GM18520 (cell line): ENCODE measurements at regions not wholly inside any gene's neighbourhood (a gene's known extent, or its start where the extent isn't known, plus 50 kb on each side); places are given as distances from the start of the nearest gene placed in this dataset.
"Not testable (repeated sequence)": the region's sequence is repeated elsewhere in the genome, so short reads cannot be mapped to it uniquely, and the experiment has no call there.

Experiments used
- ATAC-seq: cut with Tn5 transposase; IDR thresholded peaks from one replicate; pipeline ENCODE4 v1.9.1; 2021; ENCODE audit not compliant: unreplicated experiment

- no peak for ATAC-seq
These were observed 116.8 kb upstream of the SLC38A4 start for GRCh38 chr12:46942579-46942978.

GRCh38 chr12:46944088-46944487 is 118.3 kb upstream of the SLC38A4 start:
- no peak for ATAC-seq

GRCh38 chr12:46944771-46945170 is 119.0 kb upstream of the SLC38A4 start:
- no peak for ATAC-seq

GRCh38 chr12:46945591-46945990 is 119.8 kb upstream of the SLC38A4 start:
- no peak for ATAC-seq

GRCh38 chr12:46946137-46946536 is 120.3 kb upstream of the SLC38A4 start:
- ATAC-seq: no peak

- ATAC-seq: no peak
These were observed 123.2 kb upstream of the SLC38A4 start for GRCh38 chr12:46948936-46949545.

GRCh38 chr12:46950094-46950493 is 124.3 kb upstream of the SLC38A4 start:
- no peak for ATAC-seq

GRCh38 chr12:46952880-46953483 is 126.4 kb upstream of the PCED1B start:
- no peak for ATAC-seq

- ATAC-seq: no peak
These were observed 122.9 kb upstream of the PCED1B start for GRCh38 chr12:46956451-46957035.

GRCh38 chr12:46958053-46958452 is 121.4 kb upstream of the PCED1B start:
- ATAC-seq: no peak

GRCh38 chr12:46958599-46959290 is 120.7 kb upstream of the PCED1B start:
- ATAC-seq: no peak

GRCh38 chr12:46959502-46959901 is 119.9 kb upstream of the PCED1B start:
- no peak for ATAC-seq

- no peak for ATAC-seq
These were observed 118.7 kb upstream of the PCED1B start for GRCh38 chr12:46960681-46961080.

- no peak for ATAC-seq
These were observed 116.2 kb upstream of the PCED1B start for GRCh38 chr12:46963191-46963590.

GRCh38 chr12:46963977-46964971 is 115.1 kb upstream of the PCED1B start:
- ATAC-seq: no peak

GRCh38 chr12:46965137-46965536 is 114.3 kb upstream of the PCED1B start:
- no peak for ATAC-seq

GRCh38 chr12:46965880-46966279 is 113.5 kb upstream of the PCED1B start:
- ATAC-seq: no peak

- ATAC-seq: no peak
These were observed 108.8 kb upstream of the PCED1B start for GRCh38 chr12:46970636-46971035.

GRCh38 chr12:46973937-46974336 is 105.5 kb upstream of the PCED1B start:
- ATAC-seq: not testable (repeated sequence)

GRCh38 chr12:46977871-46978375 is 101.5 kb upstream of the PCED1B start:
- ATAC-seq: no peak

GRCh38 chr12:46981622-46982021 is 97.8 kb upstream of the PCED1B start:
- no peak for ATAC-seq
